ENCODE measurements at regions not wholly inside any gene's neighbourhood (a gene's known extent, or its start where the extent isn't known, plus 50 kb on each side); places are given as distances from the start of the nearest gene placed in this dataset.

DNA sequence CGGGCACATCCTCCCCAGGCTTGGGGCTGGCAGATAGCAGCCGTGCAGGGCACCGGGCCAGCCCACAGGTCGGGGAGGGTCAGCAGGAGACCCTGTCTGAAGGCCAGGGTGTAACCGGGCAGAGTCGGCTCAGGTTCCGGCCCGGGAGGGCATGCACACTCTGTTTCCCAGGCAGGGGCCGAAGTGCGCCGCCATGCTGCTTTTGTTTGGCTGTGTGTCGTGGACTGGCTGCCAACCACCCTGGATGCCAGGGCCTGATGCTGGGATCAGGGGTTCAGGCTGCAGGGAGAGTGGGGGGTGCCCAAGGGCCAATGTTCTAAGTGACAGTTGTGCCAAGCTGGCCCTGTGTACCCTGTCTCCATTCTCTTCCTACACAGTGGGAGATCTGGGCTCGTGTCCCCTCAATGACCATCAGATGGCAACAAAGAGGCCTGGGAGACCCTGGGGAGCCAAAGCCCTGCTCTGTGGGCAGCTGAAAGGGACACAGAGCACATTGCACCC is 120.9 kb upstream of the B3GAT1 start:
- TF ChIP-seq, protein P1, sequence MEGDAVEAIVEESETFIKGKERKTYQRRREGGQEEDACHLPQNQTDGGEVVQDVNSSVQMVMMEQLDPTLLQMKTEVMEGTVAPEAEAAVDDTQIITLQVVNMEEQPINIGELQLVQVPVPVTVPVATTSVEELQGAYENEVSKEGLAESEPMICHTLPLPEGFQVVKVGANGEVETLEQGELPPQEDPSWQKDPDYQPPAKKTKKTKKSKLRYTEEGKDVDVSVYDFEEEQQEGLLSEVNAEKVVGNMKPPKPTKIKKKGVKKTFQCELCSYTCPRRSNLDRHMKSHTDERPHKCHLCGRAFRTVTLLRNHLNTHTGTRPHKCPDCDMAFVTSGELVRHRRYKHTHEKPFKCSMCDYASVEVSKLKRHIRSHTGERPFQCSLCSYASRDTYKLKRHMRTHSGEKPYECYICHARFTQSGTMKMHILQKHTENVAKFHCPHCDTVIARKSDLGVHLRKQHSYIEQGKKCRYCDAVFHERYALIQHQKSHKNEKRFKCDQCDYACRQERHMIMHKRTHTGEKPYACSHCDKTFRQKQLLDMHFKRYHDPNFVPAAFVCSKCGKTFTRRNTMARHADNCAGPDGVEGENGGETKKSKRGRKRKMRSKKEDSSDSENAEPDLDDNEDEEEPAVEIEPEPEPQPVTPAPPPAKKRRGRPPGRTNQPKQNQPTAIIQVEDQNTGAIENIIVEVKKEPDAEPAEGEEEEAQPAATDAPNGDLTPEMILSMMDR (IDR thresholded peaks at IDR 0.05; ENCODE audit: insufficient read depth, low read depth, low read length) = no peak
- no peak for TF ChIP-seq EZH2 (IDR thresholded peaks at IDR 0.05; ENCODE audit: insufficient read depth, low read length)

Measured in astrocyte (in vitro differentiated cells and primary cell).